GM12872 (cell line): ENCODE measurements at regions not wholly inside any gene's neighbourhood (a gene's known extent, or its start where the extent isn't known, plus 50 kb on each side); places are given as distances from the start of the nearest gene placed in this dataset.

Experiments
- CTCF ChIP-seq: IDR thresholded peaks from 3 replicates; pipeline ENCODE4 v1.5.1; 2011; ENCODE audit warnings: low read depth, mild to moderate bottlenecking, low read length, moderate library complexity; ENCODE audit not compliant: insufficient read depth

GRCh38 chr4:155079871-155080270 lies 128.6 kb upstream of the NPY2R start:
- no peak for TF ChIP-seq CTCF

GRCh38 chr4:155081222-155081621 lies 127.2 kb upstream of the NPY2R start:
- no peak for TF ChIP-seq CTCF

GRCh38 chr4:155085843-155086530 lies 122.4 kb upstream of the NPY2R start:
- TF ChIP-seq CTCF, result no peak

- TF ChIP-seq CTCF, result no peak
Observed at GRCh38 chr4:155094201-155094820, 114.1 kb upstream of the NPY2R start.

GRCh38 chr4:155099231-155099630 lies 109.2 kb upstream of the NPY2R start:
- no peak for TF ChIP-seq CTCF

- no peak for TF ChIP-seq CTCF
Observed at GRCh38 chr4:155106629-155107028, 101.8 kb upstream of the NPY2R start.

- TF ChIP-seq CTCF, result no peak
Observed at GRCh38 chr4:155107059-155107458, 101.4 kb upstream of the NPY2R start.

GRCh38 chr4:155114790-155115189 lies 93.6 kb upstream of the NPY2R start:
- TF ChIP-seq CTCF, result no peak
